ENCODE measurements at regions not wholly inside any gene's neighbourhood (a gene's known extent, or its start where the extent isn't known, plus 50 kb on each side); places are given as distances from the start of the nearest gene placed in this dataset.
"Not testable (repeated sequence)": the region's sequence is repeated elsewhere in the genome, so short reads cannot be mapped to it uniquely, and the experiment has no call there.

GRCh38 chr5:158054223-158055110 is 195.5 kb upstream of the CLINT1 start:
- intact Hi-C loops (cut with DNase I) = no loop called here
- ATAC-seq (no peak), DNase-seq (no peak)

- intact Hi-C loops (cut with DNase I) = no loop called here
- peak in 1 of 2 donors; percentile 73 for ATAC-seq
- DNase-seq = no peak
These were observed 192.1 kb upstream of the CLINT1 start for GRCh38 chr5:158051036-158051435.

GRCh38 chr5:158050421-158050820 is 191.5 kb upstream of the CLINT1 start:
- ATAC-seq (no peak), DNase-seq (no peak)
- intact Hi-C loops (cut with DNase I) = no loop called here

- intact Hi-C loops (cut with DNase I) = no loop called here
- DNase-seq = no peak
- no peak for ATAC-seq
These were observed 190.5 kb upstream of the CLINT1 start for GRCh38 chr5:158049459-158049858.

GRCh38 chr5:158045696-158046095 is 186.8 kb upstream of the CLINT1 start:
- intact Hi-C loops (cut with DNase I) = no loop called here
- DNase-seq (no peak), ATAC-seq (no peak)

GRCh38 chr5:158039911-158040347 is 181.0 kb upstream of the CLINT1 start:
- ATAC-seq (no peak), DNase-seq (no peak)
- intact Hi-C loops (cut with DNase I) = no loop called here

GRCh38 chr5:158039441-158039840 is 180.5 kb upstream of the CLINT1 start:
- intact Hi-C loops (cut with DNase I) = no loop called here
- no peak for DNase-seq
- ATAC-seq = no peak

GRCh38 chr5:158036983-158037595 is 178.1 kb upstream of the CLINT1 start:
- intact Hi-C loops (cut with DNase I); ATAC-seq; DNase-seq: not testable (repeated sequence)

- ATAC-seq; DNase-seq; intact Hi-C loops (cut with DNase I): not testable (repeated sequence)
These were observed 175.6 kb upstream of the CLINT1 start for GRCh38 chr5:158034586-158034985.

GRCh38 chr5:158033724-158034123 is 174.8 kb upstream of the CLINT1 start:
- no peak for ATAC-seq
- intact Hi-C loops (cut with DNase I) = no loop called here
- no peak for DNase-seq

GRCh38 chr5:158033076-158033475 is 174.1 kb upstream of the CLINT1 start:
- intact Hi-C loops (cut with DNase I) = no loop called here
- no peak for ATAC-seq
- no peak for DNase-seq

- intact Hi-C loops (cut with DNase I) = no loop called here
- DNase-seq = no peak
- no peak for ATAC-seq
These were observed 173.3 kb upstream of the CLINT1 start for GRCh38 chr5:158032246-158032645.

- intact Hi-C loops (cut with DNase I) = no loop called here
- no peak for ATAC-seq
- no peak for DNase-seq
These were observed 169.1 kb upstream of the CLINT1 start for GRCh38 chr5:158027806-158028775.

GRCh38 chr5:158026304-158027031 is 167.5 kb upstream of the CLINT1 start:
- intact Hi-C loops (cut with DNase I) = no loop called here
- DNase-seq (no peak), ATAC-seq (peak in 1 of 2 donors; percentile 68)

GRCh38 chr5:158023266-158023665 is 164.3 kb upstream of the CLINT1 start:
- ATAC-seq (peak in 1 of 2 donors; percentile 29), DNase-seq (no peak)
- intact Hi-C loops (cut with DNase I) = no loop called here

- ATAC-seq (no peak), DNase-seq (no peak)
- intact Hi-C loops (cut with DNase I) = no loop called here
These were observed 163.9 kb upstream of the CLINT1 start for GRCh38 chr5:158022837-158023236.

GRCh38 chr5:158022393-158022792 is 163.4 kb upstream of the CLINT1 start:
- ATAC-seq (no peak), DNase-seq (no peak)
- intact Hi-C loops (cut with DNase I) = no loop called here

GRCh38 chr5:158020555-158021418 is 161.8 kb upstream of the CLINT1 start:
- intact Hi-C loops (cut with DNase I) = no loop called here
- no peak for DNase-seq
- ATAC-seq = no peak

Measured in left cardiac atrium (tissue), 4 donors.